Occipital lobe (tissue), 1 donor: ENCODE measurements at regions not wholly inside any gene's neighbourhood (a gene's known extent, or its start where the extent isn't known, plus 50 kb on each side); places are given as distances from the start of the nearest gene placed in this dataset.

ENCODE experiments used
- DNase-seq: peaks from one replicate; lab custom pipeline; 2025; lab: John Stamatoyannopoulos, UW

GRCh38 chr9:79300068-79300467 lies 271.7 kb upstream of the TLE4 start:
- DNase-seq, result no peak

GRCh38 chr9:79301085-79301484 lies 270.7 kb upstream of the TLE4 start:
- no peak for DNase-seq

GRCh38 chr9:79301551-79302391 lies 270.0 kb upstream of the TLE4 start:
- no peak for DNase-seq

- DNase-seq, result no peak
Observed at GRCh38 chr9:79302569-79302968, 269.2 kb upstream of the TLE4 start.

- DNase-seq, result no peak
Observed at GRCh38 chr9:79308012-79308411, 263.8 kb upstream of the TLE4 start.

- no peak for DNase-seq
Observed at GRCh38 chr9:79312686-79313421, 258.9 kb upstream of the TLE4 start.

- DNase-seq, result no peak
Observed at GRCh38 chr9:79325501-79325900, 246.3 kb upstream of the TLE4 start.

- no peak for DNase-seq
Observed at GRCh38 chr9:79329861-79330260, 241.9 kb upstream of the TLE4 start.

GRCh38 chr9:79334001-79334400 lies 237.8 kb upstream of the TLE4 start:
- DNase-seq, result no peak

GRCh38 chr9:79334711-79335110 lies 237.1 kb upstream of the TLE4 start:
- DNase-seq, result no peak

GRCh38 chr9:79335987-79336386 lies 235.8 kb upstream of the TLE4 start:
- no peak for DNase-seq

- no peak for DNase-seq
Observed at GRCh38 chr9:79341561-79341960, 230.2 kb upstream of the TLE4 start.

- DNase-seq, result no peak
Observed at GRCh38 chr9:79346350-79347020, 225.3 kb upstream of the TLE4 start.

- DNase-seq, result no peak
Observed at GRCh38 chr9:79352322-79352721, 219.4 kb upstream of the TLE4 start.

GRCh38 chr9:79353856-79354520 lies 217.8 kb upstream of the TLE4 start:
- DNase-seq, result no peak

GRCh38 chr9:79357194-79357593 lies 214.6 kb upstream of the TLE4 start:
- DNase-seq, result no peak

GRCh38 chr9:79357616-79358015 lies 214.1 kb upstream of the TLE4 start:
- no peak for DNase-seq

- no peak for DNase-seq
Observed at GRCh38 chr9:79360387-79361347, 211.1 kb upstream of the TLE4 start.

- no peak for DNase-seq
Observed at GRCh38 chr9:79362100-79363081, 209.4 kb upstream of the TLE4 start.
